ENCODE measurements at regions not wholly inside any gene's neighbourhood (a gene's known extent, or its start where the extent isn't known, plus 50 kb on each side); places are given as distances from the start of the nearest gene placed in this dataset.

DNA sequence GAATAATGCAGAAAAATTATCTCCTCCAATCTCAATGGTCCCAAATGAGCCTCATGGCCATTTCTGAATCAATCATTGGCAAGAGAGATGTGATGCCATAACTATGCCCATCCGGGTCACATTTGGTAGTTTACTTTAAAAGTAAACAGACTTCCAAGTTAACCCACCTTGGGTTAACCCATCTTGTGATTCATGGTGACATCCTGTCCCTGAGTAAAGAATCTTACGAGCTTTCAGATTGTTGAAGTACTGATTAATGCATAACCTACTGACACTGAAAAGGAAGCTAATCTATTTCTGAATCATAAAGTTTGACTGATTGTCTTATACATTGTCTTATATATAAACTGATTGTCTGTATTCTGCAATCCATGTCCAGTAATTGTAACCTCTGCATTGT, 467.2 kb upstream of the AGTR1 start:
- no peak for DNase-seq

DNA sequence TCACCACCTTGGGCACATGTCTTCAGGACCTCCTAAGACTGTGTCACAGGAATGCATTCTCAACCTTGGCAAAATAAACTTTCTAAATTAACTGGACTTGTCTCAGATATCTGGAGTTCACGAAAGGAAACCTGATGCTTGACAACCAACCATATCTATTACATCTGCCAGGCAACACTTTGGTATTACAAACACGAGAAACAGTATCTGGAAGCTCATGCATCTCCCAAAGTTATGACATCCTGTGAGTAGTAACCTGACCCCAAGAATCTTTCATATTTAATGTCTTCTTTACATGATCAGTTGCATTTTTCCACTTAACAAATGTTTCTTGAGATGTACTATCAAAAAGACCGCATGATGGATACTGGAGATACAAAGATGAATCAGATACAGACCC, 465.3 kb upstream of the AGTR1 start:
- DNase-seq, result no peak

DNA sequence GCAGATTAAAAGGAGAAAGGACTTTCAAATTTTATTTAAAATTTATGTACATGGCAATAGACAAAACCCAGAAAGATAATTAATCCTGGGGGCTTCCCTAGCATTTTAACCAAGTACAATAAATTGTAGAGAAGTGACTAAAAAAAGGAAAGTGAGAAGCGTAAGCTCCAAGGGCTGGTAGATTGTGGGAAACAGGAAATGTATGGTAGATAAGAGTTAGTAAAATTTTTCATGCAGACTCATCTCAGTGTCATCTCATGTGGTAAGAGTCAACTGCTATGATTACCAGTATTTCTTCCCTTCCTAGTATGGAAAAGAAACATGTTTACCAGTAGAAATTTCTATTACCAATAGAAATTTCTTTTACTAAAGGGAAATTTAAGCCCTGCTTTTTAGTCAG, 464.3 kb upstream of the AGTR1 start:
- DNase-seq, result peak; percentile 50

DNA sequence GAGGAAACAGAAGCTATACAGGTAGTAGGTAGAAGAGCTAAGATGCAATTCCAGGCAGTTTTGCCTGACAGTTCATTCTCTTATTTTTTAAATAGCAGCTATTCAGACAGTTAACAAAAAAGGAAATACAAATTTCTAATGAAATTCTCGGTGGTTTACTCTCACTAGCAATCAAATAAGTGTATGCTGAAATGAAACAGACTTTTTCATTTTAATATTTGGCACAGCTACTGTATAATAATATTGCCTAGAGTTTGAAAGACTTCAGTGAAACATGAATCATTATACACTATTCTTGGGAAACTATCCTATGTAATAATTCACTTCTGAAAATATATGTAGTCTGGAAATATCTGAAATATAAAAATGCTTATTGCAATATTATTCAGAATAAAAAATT, 463.2 kb upstream of the AGTR1 start:
- no peak for DNase-seq

DNA sequence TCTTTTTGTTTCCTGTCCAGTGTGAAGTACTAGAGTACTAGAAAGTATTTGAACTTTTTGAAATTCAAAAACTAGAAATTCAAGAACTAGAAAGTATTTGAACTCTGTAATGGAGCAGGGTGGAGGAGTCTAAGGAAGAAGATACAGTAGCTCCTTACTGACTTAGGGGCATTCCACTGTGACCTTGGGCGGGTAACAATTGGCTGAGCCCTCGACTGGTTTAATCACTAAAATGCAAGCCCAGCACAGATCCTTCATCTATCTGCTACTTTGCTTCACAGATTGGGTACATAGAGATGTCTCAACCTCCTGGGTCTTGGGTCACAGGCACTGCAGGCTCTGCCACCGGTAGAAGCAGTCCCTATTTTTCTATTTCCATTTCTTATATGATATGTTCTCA, 462.1 kb upstream of the AGTR1 start:
- DNase-seq, result no peak

DNA sequence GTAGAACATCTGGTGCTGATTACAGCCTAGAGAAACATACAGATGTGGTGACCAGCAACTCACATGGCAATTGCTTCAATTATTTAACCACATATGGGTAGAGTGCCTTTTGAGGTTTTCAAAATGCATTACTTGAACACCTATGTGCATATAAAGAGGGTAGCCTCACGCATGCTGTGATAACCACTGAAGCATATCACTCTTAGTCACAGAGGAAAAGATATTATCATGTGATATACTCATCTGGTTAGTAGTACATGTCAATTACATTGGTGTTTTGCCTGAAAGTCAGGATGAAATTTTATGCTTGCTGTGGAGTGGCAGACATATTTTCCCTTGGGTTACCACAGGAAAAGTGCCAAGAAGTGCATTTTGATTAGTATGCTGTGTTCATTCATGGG, 459.3 kb upstream of the AGTR1 start:
- peak; percentile 69 for DNase-seq

DNA sequence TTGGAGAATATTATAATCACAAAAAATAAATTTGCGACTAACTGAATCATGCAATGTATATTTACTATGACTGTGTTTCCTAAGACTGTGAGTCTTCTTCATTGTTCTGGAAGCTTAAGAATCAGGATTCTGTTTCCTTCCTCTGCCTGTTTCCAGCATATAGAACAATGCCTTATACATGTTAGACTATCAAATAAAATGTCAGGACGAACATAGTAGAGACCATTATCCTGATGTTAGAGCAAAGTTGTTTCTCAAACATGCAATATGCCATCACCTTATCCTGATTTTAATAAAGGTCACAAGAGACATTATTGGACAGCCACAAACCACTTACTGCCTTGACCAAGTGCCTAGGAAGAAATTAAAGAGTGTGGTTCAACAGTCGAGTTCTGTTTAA, 457.4 kb upstream of the AGTR1 start:
- DNase-seq, result no peak

DNA sequence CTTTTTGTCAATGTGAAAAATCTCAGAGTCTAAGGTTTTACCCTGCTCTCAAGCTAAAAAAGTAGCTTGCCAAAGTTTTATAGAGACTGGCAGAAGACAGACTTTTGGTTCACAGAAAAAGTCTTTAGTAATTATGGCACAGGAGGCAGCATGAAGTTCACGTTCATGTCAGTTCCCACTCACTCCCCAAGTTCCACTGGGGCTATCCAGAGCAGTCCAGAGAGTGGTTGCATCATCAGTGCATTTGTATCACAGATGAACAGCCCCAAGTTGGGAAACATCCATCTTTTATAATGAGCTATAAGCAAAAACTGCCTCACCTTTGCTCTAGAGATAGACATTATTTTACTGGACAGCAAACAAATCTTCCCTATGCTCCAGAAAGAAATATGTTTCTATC, 454.1 kb upstream of the AGTR1 start:
- no peak for DNase-seq

DNA sequence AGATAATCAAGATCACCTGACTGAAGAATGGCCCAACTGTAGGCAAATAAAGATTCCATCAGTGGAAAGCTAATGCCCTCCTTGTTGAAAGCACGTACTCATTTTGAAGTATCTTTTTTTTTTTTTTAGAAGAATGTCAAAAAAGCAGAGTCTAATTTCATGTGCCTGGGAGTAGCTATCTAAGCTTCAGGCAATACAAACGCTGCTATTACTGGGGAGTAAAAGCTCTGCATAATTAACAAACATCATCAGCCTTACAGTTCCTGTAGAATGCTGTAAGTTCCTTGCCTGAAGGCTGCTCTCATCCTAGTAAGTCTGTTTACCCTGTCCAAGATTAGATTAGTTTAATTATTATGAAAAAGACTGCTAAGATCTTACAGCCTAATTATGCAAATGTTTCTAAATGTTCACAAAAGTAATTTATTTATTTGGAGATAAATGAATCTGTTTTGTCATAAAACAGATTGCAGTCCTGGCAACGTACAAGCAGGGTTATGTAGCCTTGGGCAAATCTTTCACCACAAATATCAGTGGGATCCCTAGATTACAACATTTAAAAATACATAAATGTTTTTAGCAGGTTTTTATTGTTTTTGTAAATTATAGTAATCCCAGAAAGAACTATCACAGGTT, 451.3 kb upstream of the AGTR1 start:
- DNase-seq, result no peak

DNA sequence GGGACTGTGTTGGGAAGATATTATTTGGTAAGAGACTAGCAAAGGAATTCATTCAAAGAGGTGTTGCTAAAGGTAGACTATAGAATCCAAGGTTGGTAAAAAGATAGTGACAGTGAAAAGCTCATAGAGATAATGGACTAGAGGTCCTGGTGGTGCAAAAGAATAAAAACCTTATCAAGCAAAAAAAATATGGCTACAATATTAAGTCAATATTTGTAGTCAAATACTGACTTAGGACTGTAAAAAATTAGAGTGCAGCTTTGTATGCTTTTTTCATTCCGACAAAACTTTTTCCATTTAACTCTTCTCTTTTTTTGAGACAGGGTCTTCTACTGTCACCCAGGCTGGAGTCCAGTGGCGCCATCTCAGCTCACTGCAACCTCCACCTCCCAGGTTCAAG, 444.0 kb upstream of the AGTR1 start:
- no peak for DNase-seq

DNA sequence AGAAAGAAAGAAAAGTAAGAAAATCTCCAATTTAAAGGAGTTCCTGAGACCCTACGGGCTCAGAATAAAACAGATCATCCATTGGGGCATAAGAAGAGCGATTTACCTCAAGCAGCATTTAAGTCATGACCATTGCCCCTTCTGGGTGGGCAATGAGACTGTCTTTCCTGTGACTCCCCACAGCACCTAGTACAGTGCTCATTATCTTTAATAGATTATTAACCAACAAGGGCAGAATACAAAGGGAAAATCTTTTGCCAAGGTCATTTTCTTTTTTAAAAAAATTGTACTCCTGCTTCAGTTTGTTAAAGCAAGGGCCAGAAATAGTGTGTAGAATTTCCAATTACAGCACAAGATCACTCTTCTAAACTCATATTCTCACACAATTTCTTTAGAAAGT, 443.3 kb upstream of the AGTR1 start:
- DNase-seq, result no peak

DNA sequence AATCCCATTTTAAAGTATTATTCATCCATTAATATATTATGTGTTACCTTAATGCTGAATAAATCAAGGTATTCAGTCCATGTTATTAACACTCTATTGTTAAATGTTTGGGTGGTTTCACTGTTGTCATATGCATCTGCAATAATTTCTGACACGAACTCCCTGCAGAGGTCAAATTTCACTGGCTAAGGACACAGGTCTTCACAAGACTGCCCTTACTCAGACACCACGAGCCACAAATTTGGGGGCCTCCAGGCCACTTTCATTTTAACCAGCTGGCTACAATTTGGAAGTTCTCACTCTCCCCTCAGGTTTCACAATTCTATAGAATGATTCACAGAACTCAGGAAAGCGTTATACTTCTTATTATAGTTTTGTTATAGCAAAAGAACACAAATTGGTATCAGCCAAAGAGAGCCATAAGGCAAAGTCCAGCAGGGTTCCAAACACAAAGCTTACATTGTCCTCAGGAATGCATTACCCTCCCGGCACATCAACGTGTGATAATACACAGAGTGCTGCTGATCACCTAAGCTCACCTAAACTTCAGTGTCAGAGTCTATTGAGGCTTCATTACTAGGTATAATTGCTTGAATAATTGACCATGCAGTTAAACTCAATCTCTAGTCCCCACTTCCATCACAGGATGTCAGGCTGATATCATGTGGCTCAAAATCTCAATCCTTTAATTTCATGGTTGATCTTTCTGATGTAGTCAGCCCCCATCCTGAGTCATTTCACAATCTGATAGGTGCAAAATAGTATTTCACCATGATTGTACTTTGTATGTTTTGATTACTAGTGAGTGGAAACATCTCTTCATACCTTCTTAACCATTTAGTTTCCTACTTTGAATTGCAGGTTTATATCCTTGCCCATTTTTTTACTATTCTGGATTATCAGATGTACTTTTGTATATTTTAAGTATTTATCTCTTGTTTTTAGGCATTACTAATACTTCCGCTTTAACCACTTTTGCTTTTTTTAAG, 441.4 kb upstream of the AGTR1 start:
- no peak for DNase-seq

DNA sequence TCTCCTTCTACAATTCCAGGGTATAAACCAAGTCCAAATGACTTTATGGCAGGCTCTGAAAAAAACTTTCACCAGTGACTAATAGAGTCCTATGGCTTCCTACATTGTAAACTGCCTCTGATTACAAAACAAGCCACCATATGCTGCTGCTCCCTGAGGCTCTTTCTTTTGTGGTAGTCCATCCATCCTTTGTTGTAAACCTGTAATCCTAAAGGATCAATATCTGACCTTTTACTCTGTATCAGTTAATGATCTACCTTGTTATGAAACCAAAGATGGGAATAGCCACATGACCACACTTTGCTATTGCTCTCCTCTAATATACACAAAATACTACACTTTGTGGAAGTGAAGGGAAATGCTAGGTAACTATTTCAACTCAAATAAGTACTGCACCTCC, 434.7 kb upstream of the AGTR1 start:
- no peak for DNase-seq

DNA sequence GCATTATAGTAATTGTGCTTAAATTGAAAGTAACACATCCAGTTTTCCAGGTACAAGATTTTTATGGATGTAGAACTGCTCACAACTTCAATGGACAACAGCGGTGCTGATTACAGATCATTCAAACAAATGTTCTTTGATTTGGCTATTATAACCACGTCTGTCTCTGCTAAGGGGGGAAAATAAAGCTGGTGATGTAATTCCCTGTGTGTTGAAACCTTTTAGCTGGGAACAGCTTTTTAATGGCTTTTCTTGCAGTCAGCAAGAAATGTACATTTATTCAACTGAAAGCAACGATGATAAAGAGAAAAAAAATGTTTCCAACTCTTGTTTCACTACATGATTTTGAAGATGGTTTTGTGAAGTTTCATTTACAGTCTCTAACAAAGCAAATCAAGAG, 431.9 kb upstream of the AGTR1 start:
- DNase-seq, result no peak

DNA sequence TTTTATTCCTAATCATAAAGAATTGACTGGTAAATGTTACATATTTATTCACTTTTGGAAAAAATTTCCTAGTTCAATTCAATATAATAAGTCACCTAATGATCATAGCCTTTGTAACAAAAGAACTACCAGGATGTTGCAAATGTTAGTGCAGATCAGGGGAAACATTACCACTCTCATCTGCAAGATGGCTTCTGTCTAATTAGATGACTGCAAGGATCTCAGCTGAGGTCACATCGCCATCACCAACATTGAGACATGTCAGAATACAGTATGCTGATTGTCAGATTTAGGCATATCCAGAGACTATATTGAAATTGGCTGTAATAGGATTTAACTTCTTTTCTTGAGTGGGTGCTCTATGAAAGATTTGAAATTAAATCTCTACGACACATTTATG, 431.4 kb upstream of the AGTR1 start:
- no peak for DNase-seq

DNA sequence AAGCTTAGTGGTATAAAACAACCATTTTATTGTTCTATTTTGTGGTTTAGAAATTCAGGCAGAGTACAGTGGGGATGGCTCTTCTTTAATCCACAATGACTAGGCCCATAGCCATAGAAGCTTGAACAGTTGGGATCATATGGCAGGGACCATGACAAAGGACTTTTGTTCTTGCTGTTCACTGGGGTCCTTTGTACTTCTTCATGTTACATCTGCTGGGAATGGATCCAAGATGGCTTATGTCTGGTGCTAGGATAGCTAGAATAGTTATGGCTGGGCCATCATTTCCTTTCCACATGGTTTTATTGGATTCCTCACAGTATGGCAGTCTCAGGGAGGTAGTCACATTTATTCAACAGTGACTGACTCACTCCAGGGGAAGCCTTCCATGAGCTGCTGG, 427.9 kb upstream of the AGTR1 start:
- peak; percentile 33 for DNase-seq

DNA sequence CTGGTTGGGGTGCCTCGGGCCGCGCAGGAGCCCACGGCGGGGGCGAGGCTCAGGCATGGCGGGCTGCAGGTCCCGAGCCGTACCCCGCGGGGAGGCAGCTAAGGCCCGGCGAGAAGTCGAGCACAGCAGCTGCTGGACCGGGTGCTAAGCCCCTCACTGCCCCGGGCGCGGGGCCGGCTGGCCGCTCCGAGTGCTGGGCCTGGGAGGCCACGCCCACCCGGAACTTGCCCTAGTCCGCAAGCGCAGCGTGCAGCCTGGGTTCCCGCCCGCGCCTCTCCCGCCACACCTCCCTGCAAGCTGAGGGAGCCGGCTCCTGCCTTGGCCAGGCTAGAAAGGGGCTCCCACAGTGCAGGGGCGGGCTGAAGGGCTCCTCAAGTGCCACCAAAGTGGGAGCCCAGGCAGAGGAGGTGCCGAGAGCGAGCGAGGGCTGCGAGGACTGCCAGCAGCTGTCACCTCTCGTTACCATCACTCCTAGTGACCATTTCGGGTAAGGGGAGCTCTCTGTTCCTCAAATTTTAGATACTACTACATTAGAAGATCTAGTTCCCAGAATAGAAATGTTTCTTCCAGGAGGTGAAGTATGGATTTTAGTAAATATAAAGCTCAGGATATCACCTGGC, 417.0 kb upstream of the AGTR1 start:
- DNase-seq, result no peak

DNA sequence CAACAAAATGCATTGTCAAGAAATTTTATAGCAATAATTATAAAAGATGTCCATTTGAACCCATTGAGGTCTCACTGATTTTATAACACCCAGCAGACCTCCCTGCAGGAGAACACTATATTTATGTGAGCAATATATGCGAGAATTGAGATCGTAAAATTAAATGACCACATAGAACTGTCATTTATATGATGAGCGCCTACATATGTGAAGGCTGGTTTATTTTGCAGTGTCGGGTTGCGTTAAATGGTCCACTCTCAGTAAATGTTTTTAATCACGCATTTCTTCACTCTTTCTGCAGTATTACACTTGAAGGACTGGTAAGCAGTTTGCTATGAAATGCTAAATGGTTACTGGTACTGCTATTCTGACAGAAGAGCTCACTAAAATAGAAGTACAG, 408.5 kb upstream of the AGTR1 start:
- no peak for DNase-seq

DNA sequence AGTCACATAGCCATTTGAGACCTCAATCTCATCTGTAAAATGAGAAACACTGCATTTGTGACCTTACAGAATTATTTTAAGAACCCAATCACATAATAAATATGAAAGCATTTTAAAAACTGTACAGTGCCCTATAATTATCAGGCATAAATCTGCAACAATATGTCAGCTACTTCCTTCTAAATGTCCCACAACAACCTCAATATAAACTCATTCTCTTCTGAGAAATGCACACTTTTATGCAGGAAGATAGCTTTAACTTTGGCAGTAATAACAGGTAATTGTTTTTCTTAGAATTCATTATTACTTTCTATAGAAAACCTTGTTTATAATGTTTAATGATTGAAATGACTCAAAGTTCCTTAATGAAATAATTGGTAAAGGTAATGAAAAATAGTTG, 400.7 kb upstream of the AGTR1 start:
- no peak for DNase-seq

DNA sequence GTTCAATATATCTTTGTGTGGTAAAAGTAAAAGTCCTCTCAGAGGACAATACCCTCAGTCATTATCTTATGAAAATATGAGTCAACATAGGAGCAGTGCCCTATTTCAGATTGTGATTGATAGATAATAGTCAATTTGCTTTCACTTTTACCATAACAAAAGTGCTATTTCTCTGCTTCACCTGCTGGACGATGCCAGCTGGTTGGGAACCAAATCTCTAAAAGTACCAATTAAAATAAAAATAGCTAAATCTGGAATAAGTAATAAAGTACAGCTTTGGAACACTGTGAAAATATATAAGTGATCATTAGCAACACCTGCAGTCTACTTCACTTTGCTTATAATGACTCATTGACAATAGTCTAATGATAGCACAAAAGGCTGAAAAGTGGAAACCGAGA, 390.3 kb upstream of the AGTR1 start:
- no peak for DNase-seq

DNA sequence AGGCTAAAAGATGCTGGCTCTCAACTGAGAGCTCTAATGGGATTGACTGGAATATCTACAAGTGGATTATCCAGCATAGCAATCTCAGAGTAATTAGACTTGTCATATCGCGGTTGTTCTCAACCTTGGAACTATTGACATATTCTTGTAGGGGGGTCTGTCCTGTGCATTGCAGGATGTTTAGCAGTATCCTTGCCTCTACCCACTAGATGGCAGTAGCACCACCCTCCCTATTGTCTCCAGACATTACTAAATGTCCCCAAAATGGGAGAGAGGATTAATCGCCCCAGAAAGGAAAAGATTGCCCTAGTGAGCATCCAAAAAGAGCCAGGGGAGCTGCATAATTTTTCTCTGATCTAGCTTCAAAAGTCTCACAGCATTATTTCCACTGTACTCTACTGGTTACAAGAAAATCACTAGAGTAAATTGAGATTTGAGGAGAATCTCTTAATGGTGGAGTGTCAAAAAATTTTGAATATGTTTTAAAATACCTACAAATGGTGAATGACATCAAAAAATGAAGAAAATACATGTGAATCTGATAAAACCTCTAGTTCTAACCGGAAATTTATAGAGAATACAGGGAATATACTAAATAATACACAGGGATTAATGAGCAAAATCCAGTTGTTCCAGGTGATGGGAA, 388.2 kb upstream of the AGTR1 start:
- DNase-seq, result peak; percentile 67

DNA sequence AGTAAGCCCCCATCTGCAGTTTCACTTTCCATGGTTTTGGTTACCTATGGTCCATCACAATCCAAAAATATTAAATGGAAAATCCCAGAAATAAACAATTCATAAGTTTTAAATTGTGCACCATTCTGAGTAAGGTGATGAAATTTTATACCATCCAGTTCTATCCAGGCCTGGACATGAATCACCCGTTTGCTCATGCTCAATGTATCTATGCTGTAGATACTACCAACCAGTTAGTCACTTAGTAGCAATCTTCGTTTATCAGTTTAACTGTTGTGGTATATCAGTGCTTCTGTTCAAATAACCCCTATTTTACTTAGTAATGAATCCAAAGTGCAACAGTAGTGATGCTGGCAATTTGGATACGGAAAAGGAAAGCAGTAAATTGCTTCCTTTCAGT, 381.9 kb upstream of the AGTR1 start:
- no peak for DNase-seq

DNA sequence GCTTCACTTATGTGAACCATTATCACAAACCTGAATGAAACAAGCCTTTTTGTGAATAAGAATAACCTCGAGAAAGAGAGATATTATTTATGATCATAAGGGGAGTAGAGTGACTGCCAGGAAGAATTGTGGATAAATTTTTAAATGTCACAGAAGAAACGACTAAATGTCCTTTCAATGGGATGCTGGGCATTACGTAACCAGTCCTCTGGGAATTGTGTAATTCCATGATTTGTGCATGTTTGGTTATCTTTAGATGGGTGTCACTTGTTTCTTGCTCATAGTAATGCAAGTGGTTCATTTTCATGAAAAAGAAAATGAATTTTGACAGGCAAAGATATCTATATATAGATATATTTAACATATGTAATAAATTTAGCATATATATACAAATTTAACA, 379.5 kb upstream of the AGTR1 start:
- no peak for DNase-seq
